Mammary epithelial cell (primary cell): ENCODE measurements at regions not wholly inside any gene's neighbourhood (a gene's known extent, or its start where the extent isn't known, plus 50 kb on each side); places are given as distances from the start of the nearest gene placed in this dataset.

Experiments
- EZH2 ChIP-seq: IDR thresholded peaks from 2 replicates; pipeline ENCODE4 v1.6.1; 2012; ENCODE audit warnings: low read length, inconsistent platforms, borderline replicate concordance
- TF ChIP-seq, protein P1 (sequence below), 2 donors: IDR thresholded peaks in 1 of 2; conservative IDR thresholded peaks in 1 of 2; 2 replicates each; pipeline ENCODE4 v1.5.1; 2011 to 2012; ENCODE audit warnings: inconsistent platforms in 2 of 2, low read length in 2 of 2, mild to moderate bottlenecking in 2 of 2, control low read depth in 1 of 2, low read depth in 1 of 2; ENCODE audit not compliant: insufficient read depth in 1 of 2; ENCODE audit errors: extremely low read depth in 1 of 2

DNA sequence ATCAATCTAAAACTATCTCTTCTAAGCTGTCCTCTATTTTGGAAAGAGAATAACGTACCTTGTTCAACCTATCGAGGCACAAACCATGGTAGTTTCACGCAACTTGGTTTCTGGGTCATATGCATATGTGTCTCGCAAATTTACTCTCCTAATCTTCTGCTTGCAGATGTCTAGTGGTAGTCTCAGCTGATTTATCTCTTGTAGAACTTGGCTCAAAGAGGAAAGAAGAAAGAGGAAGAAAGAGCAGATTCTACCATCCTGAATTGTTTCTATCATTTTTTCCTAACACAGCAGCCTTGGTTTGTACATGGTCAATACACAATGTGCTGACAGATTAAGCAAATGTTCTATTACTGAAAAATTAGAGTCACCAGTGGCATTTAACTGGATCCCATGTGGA is 282.3 kb downstream of the SPRY2 start:
- TF ChIP-seq, protein P1, sequence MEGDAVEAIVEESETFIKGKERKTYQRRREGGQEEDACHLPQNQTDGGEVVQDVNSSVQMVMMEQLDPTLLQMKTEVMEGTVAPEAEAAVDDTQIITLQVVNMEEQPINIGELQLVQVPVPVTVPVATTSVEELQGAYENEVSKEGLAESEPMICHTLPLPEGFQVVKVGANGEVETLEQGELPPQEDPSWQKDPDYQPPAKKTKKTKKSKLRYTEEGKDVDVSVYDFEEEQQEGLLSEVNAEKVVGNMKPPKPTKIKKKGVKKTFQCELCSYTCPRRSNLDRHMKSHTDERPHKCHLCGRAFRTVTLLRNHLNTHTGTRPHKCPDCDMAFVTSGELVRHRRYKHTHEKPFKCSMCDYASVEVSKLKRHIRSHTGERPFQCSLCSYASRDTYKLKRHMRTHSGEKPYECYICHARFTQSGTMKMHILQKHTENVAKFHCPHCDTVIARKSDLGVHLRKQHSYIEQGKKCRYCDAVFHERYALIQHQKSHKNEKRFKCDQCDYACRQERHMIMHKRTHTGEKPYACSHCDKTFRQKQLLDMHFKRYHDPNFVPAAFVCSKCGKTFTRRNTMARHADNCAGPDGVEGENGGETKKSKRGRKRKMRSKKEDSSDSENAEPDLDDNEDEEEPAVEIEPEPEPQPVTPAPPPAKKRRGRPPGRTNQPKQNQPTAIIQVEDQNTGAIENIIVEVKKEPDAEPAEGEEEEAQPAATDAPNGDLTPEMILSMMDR (conservative IDR thresholded peaks at IDR 0.05 in 1 of 2, IDR thresholded peaks at IDR 0.05 in 1 of 2; ENCODE audit: extremely low read depth in 1 of 2, insufficient read depth in 1 of 2, low read depth in 1 of 2, low read length in 2 of 2) = no peak
- no peak for TF ChIP-seq EZH2
